Central memory CD8-positive, alpha-beta T cell (primary cell): ENCODE measurements at regions not wholly inside any gene's neighbourhood (a gene's known extent, or its start where the extent isn't known, plus 50 kb on each side); places are given as distances from the start of the nearest gene placed in this dataset.
"Not testable (repeated sequence)": the region's sequence is repeated elsewhere in the genome, so short reads cannot be mapped to it uniquely, and the experiment has no call there.

ENCODE experiments used
- ATAC-seq: fragments of 150-1000 bp; cut with Tn5 transposase; replicated peaks from 2 replicates; pipeline ENCODE4 v1.10.0; 2022; ENCODE audit warnings: mild to moderate bottlenecking, moderate FRiP score, moderate number of reproducible peaks; ENCODE audit not compliant: poor library complexity, severe bottlenecking; ENCODE audit errors: extremely low read depth
- DNase-seq, 2 donors: peaks; one replicate each; pipeline ENCODE4 v3.0.0; 2021; ENCODE audit warnings: low spot score in 2 of 2
- H3K27ac Mint-ChIP-seq: one replicate; pipeline ENCODE4 v1.8.0; 2022; ENCODE audit warnings: low read depth, mild to moderate bottlenecking, moderate library complexity, mixed read lengths
- H3K27me3 Mint-ChIP-seq: one replicate; pipeline ENCODE4 v1.8.0; 2022; ENCODE audit warnings: mixed read lengths
- H3K36me3 Mint-ChIP-seq: one replicate; pipeline ENCODE4 v1.8.0; 2022; ENCODE audit warnings: mild to moderate bottlenecking, moderate library complexity, mixed read lengths; ENCODE audit not compliant: insufficient read depth
- H3K4me1 Mint-ChIP-seq: one replicate; pipeline ENCODE4 v1.8.0; 2022; ENCODE audit warnings: mixed read lengths
- H3K4me3 Mint-ChIP-seq: one replicate; pipeline ENCODE4 v1.8.0; 2022; ENCODE audit warnings: mild to moderate bottlenecking, moderate library complexity, mixed read lengths
- H3K9me3 Mint-ChIP-seq: one replicate; pipeline ENCODE4 v1.8.0; 2022; ENCODE audit warnings: mixed read lengths

DNA sequence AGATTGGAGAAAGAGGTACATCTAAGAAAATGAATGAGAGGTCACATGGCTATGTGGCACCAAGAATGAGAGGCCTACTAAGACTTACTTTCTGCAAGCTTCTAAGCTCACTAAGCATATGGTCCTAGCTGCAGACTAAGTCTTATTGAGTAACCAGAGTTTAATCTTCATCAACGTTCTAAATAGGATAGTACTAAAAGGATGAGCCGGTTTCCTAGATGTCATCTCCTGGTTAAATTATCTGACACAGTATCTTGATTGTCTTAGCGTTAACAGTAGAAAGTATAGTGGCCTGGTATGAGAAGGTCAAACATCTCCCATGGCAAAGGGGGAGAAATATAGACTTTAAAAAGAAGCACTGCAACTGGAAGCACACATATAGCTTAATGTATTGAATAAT lies 448.1 kb downstream of the PDGFC start:
- Mint-ChIP-seq H3K27ac (no peak overlapping the region), H3K4me1 (no peaks in the 10 kb centered on the region), H3K9me3 (peaks cover 22% of the 10 kb centered on the region), H3K36me3 (peaks cover 2% of the 10 kb centered on the region), H3K4me3 (no peak overlapping the region), H3K27me3 (no peaks in the 10 kb centered on the region)
- no peak for ATAC-seq
- no peak for DNase-seq

- no peak overlapping the region for H3K27ac Mint-ChIP-seq
- no peak for ATAC-seq
- H3K9me3 Mint-ChIP-seq, result peaks cover 26% of the 10 kb centered on the region
- no peak overlapping the region for H3K4me3 Mint-ChIP-seq
- H3K4me1 Mint-ChIP-seq, result no peaks in the 10 kb centered on the region
- H3K36me3 Mint-ChIP-seq, result peaks cover 2% of the 10 kb centered on the region
- no peaks in the 10 kb centered on the region for H3K27me3 Mint-ChIP-seq
- DNase-seq, result no peak
Measured at GRCh38 chr4:156521631-156522030, 450.0 kb downstream of the PDGFC start.

GRCh38 chr4:156517956-156518355 lies 453.6 kb downstream of the PDGFC start:
- Mint-ChIP-seq H3K27ac (no peak overlapping the region), H3K27me3 (no peaks in the 10 kb centered on the region), H3K9me3 (peaks cover 19% of the 10 kb centered on the region), H3K36me3 (no peaks in the 10 kb centered on the region), H3K4me1 (no peaks in the 10 kb centered on the region), H3K4me3 (no peak overlapping the region)
- ATAC-seq (no peak), DNase-seq (no peak)

DNA sequence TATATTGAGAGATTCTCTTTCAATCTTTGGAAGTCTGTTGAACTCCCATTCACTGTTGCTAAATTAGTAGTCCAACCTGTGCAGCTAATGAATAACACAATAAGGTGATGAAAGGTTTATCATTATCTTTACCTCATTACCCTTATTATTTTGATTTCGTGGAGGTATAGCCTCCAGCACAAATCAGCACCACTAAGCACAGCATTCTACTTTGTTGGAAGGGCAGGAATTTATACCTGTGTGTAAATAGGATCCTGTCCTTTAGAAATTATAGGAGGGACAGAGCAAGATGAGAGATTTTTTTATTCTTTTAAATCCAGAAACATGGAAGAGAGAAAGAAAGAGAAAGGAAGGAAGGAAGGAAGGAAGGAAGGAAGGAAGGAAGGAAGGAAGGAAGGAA lies 454.1 kb downstream of the PDGFC start:
- DNase-seq (no peak), ATAC-seq (no peak)
- Mint-ChIP-seq H3K9me3 (peaks cover 16% of the 10 kb centered on the region), H3K4me1 (no peaks in the 10 kb centered on the region), H3K4me3 (no peak overlapping the region), H3K27me3 (no peaks in the 10 kb centered on the region), H3K27ac (no peak overlapping the region), H3K36me3 (no peaks in the 10 kb centered on the region)

DNA sequence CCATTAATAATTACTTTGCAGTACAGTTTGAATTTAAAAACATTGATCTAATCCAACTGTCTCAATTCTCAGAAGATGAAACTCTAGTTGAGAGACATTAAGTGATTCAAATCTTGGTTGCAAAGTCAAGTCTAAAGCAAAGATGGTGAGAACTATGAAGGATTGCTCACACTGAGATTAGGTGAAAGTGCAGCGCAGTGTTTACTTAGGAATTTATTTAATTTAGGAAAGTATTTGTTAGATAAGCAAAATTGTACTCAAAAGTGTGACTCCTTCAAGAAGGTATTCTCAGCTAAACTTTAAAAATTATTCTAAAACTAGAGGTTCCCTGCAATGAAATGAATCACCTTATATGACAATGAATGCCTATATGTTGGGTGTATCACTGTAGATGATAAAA lies 454.9 kb downstream of the PDGFC start:
- DNase-seq (no peak), ATAC-seq (no peak)
- Mint-ChIP-seq H3K4me1 (no peaks in the 10 kb centered on the region), H3K36me3 (no peaks in the 10 kb centered on the region), H3K9me3 (peaks cover 10% of the 10 kb centered on the region), H3K27ac (no peak overlapping the region), H3K4me3 (no peak overlapping the region), H3K27me3 (no peaks in the 10 kb centered on the region)

- H3K4me3 Mint-ChIP-seq, result no peak overlapping the region
- H3K36me3 Mint-ChIP-seq, result no peaks in the 10 kb centered on the region
- no peak overlapping the region for H3K27ac Mint-ChIP-seq
Measured at GRCh38 chr4:156515295-156515694, 456.3 kb downstream of the PDGFC start.

DNA sequence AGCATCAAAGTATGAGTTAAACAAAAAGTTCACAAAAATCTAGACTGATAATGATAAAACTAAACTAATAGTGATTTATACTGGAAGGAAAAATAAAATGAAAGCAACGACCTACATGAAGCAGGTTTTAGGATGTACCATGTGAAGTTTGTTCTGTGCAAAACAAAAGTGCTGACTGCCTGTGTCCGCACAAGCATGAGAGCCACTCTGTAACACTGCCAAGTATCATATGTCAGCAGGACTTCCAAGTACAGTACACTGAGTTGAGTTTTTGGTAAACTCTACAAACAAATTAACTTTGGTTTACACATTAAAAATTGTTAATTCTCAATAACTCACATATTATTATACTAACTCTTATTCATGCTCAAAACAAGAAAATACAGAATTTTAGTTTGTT lies 459.0 kb downstream of the PDGFC start:
- Mint-ChIP-seq H3K4me1 (no peaks in the 10 kb centered on the region), H3K36me3 (no peaks in the 10 kb centered on the region), H3K9me3 (peaks cover 26% of the 10 kb centered on the region), H3K27me3 (no peaks in the 10 kb centered on the region), H3K27ac (no peak overlapping the region), H3K4me3 (no peak overlapping the region)
- DNase-seq (no peak), ATAC-seq (no peak)

More at GRCh38 chr4:156515295-156515694, 456.3 kb downstream of the PDGFC start:
- DNase-seq, result no peak
- peaks cover 19% of the 10 kb centered on the region for H3K9me3 Mint-ChIP-seq
- no peak for ATAC-seq
- no peaks in the 10 kb centered on the region for H3K4me1 Mint-ChIP-seq
- H3K27me3 Mint-ChIP-seq, result no peaks in the 10 kb centered on the region

GRCh38 chr4:156509921-156510320 lies 461.7 kb downstream of the PDGFC start:
- not testable (repeated sequence) for H3K36me3 Mint-ChIP-seq, H3K27ac Mint-ChIP-seq, ATAC-seq, DNase-seq, H3K27me3 Mint-ChIP-seq, H3K4me3 Mint-ChIP-seq, H3K4me1 Mint-ChIP-seq
- H3K9me3 Mint-ChIP-seq, result peaks cover 40% of the 10 kb centered on the region

- no peaks in the 10 kb centered on the region for H3K27me3 Mint-ChIP-seq
- H3K4me3 Mint-ChIP-seq, result no peak overlapping the region
- no peak overlapping the region for H3K27ac Mint-ChIP-seq
- peaks cover 51% of the 10 kb centered on the region for H3K9me3 Mint-ChIP-seq
- H3K36me3 Mint-ChIP-seq, result no peaks in the 10 kb centered on the region
- H3K4me1 Mint-ChIP-seq, result no peaks in the 10 kb centered on the region
- ATAC-seq, result no peak
- no peak for DNase-seq
Measured at GRCh38 chr4:156505341-156505955, 466.2 kb downstream of the PDGFC start.

GRCh38 chr4:156503119-156503518 lies 468.5 kb downstream of the PDGFC start:
- H3K36me3 Mint-ChIP-seq, result no peaks in the 10 kb centered on the region
- H3K4me1 Mint-ChIP-seq, result no peaks in the 10 kb centered on the region
- DNase-seq, result no peak
- no peaks in the 10 kb centered on the region for H3K27me3 Mint-ChIP-seq
- no peak overlapping the region for H3K27ac Mint-ChIP-seq
- no peak overlapping the region for H3K4me3 Mint-ChIP-seq
- ATAC-seq, result no peak
- H3K9me3 Mint-ChIP-seq, result peaks cover 41% of the 10 kb centered on the region

DNA sequence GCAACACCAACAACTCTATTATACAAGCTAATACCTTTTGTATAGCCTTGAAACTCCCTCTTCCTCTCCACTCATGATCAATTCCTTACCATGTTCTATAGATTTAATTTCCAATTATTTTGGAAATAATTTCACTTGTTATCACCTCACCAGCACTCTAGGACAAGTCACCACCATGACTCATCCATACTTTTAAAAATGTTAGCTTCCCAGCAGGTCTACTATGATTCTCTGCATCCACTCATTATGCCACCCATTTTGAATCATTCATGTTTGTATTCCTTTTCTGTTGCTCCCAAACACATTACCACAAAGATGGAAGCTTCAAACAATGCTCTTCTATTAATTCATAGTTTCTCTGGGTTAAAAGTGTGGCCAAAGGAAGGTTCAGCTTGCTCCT lies 469.6 kb downstream of the PDGFC start:
- Mint-ChIP-seq H3K4me1 (no peaks in the 10 kb centered on the region), H3K27ac (no peak overlapping the region), H3K36me3 (no peaks in the 10 kb centered on the region), H3K9me3 (peaks cover 30% of the 10 kb centered on the region), H3K27me3 (no peaks in the 10 kb centered on the region), H3K4me3 (no peak overlapping the region)
- ATAC-seq, result no peak
- DNase-seq, result no peak

GRCh38 chr4:156499684-156500083 lies 471.9 kb downstream of the PDGFC start:
- H3K4me3 Mint-ChIP-seq, result no peak overlapping the region
- H3K27me3 Mint-ChIP-seq, result no peaks in the 10 kb centered on the region
- H3K36me3 Mint-ChIP-seq, result no peaks in the 10 kb centered on the region
- H3K4me1 Mint-ChIP-seq, result no peaks in the 10 kb centered on the region
- H3K27ac Mint-ChIP-seq, result no peak overlapping the region
- ATAC-seq (no peak), DNase-seq (no peak)
- H3K9me3 Mint-ChIP-seq, result peaks cover 21% of the 10 kb centered on the region

- no peaks in the 10 kb centered on the region for H3K4me1 Mint-ChIP-seq
- H3K27ac Mint-ChIP-seq, result no peak overlapping the region
- ATAC-seq, result no peak
- DNase-seq, result no peak
- no peak overlapping the region for H3K4me3 Mint-ChIP-seq
- H3K9me3 Mint-ChIP-seq, result peaks cover 23% of the 10 kb centered on the region
- H3K36me3 Mint-ChIP-seq, result no peaks in the 10 kb centered on the region
- H3K27me3 Mint-ChIP-seq, result no peaks in the 10 kb centered on the region
Measured at GRCh38 chr4:156497486-156497885, 474.1 kb downstream of the PDGFC start.

DNA sequence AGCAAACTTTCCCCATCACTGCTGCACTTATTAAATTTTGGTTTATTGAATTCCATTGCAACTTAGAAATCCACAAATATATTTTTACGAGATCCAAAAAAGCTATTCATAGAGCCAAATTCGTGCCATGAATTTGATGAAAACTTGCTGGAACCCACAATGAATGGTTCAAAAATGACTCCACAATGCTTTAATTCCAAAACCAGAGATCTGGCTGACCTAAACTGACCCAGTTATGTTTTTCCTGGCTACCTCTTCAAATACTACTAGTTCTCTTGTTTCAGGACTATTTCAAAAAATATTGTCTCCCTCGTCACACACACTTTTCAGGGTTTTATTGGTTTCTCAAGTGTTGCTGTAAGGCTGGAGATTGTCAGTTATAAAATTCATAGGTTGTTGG lies 474.8 kb downstream of the PDGFC start:
- Mint-ChIP-seq H3K27me3 (no peaks in the 10 kb centered on the region), H3K9me3 (peaks cover 20% of the 10 kb centered on the region), H3K4me1 (no peaks in the 10 kb centered on the region), H3K36me3 (no peaks in the 10 kb centered on the region), H3K27ac (no peak overlapping the region), H3K4me3 (no peak overlapping the region)
- ATAC-seq (no peak), DNase-seq (no peak)
